Epithelial cell of esophagus (primary cell): ENCODE measurements at regions not wholly inside any gene's neighbourhood (a gene's known extent, or its start where the extent isn't known, plus 50 kb on each side); places are given as distances from the start of the nearest gene placed in this dataset.
"Not testable (repeated sequence)": the region's sequence is repeated elsewhere in the genome, so short reads cannot be mapped to it uniquely, and the experiment has no call there.

Source experiments
- DNase-seq: peaks from one replicate; pipeline ENCODE4 v3.0.0; 2010; ENCODE audit warnings: low read depth
- H3K4me3 ChIP-seq: 2 replicates; pipeline ENCODE4 v1.5.1; 2011; ENCODE audit warnings: mild to moderate bottlenecking, low read length, control low read depth
- CTCF ChIP-seq: IDR thresholded peaks from 2 replicates; pipeline ENCODE4 v1.5.1; 2011; ENCODE audit warnings: low read depth, mild to moderate bottlenecking, low read length, control low read depth, inconsistent platforms; ENCODE audit not compliant: insufficient read depth; ENCODE audit errors: missing control alignments

DNA sequence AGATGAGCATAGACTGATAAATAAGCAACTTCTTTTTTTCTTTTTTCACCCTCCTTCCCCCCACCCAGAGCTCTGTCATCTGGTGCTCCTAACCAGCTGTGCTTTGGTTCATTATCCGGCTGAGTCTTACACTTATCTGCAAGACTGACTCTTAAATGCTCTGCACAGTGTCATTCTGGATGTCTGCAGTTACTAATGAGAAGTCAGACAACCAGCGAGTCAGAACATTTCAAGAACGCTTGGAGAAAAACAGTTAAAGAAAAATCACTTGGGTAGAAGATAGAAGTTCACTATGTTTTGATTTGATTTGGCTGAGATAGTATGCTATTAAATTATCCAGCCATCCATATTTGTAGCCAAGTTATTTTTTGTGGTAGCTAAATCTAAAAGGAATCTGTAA is 328.9 kb upstream of the PRICKLE1 start:
- no peak for DNase-seq
- no peak for TF ChIP-seq CTCF
- H3K4me3 ChIP-seq = no peak overlapping the region

- TF ChIP-seq CTCF = no peak
- no peak overlapping the region for H3K4me3 ChIP-seq
- DNase-seq = peak; percentile 3
Observed at GRCh38 chr12:42916143-42916542, 326.6 kb upstream of the PRICKLE1 start.

- no peak for TF ChIP-seq CTCF
- H3K4me3 ChIP-seq = no peak overlapping the region
- no peak for DNase-seq
Observed at GRCh38 chr12:42915426-42915825, 325.9 kb upstream of the PRICKLE1 start.

GRCh38 chr12:42912367-42912766 is 322.8 kb upstream of the PRICKLE1 start:
- no peak overlapping the region for H3K4me3 ChIP-seq
- no peak for DNase-seq
- TF ChIP-seq CTCF = no peak

DNA sequence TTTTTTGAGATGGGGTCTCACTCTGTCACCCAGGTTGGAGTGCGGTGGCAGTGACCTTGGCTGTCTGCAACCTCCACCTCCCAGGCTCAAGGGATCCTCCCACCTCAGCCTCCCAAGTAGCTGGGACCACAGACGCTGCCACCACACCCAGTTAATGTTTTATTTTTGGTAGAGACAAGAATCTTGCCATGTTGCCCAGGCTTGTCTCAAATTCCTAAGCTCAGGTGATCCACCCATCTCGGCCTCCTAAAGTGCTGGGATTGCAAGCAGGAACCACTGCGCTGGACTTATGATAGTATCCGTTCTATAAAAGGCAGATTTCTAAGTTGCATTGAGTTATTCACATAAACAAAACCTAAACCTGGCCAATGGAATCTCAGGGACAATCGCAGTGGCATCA is 321.1 kb upstream of the PRICKLE1 start:
- no peak for TF ChIP-seq CTCF
- peak; percentile 54 for DNase-seq
- H3K4me3 ChIP-seq = no peak overlapping the region

- no peak for DNase-seq
- H3K4me3 ChIP-seq = no peak overlapping the region
- TF ChIP-seq CTCF = no peak
Observed at GRCh38 chr12:42908712-42909111, 319.2 kb upstream of the PRICKLE1 start.

GRCh38 chr12:42906801-42907200 is 317.3 kb upstream of the PRICKLE1 start:
- H3K4me3 ChIP-seq, DNase-seq: not testable (repeated sequence)

- no peak overlapping the region for H3K4me3 ChIP-seq
- DNase-seq = no peak
- no peak for TF ChIP-seq CTCF
Observed at GRCh38 chr12:42905419-42905705, 315.8 kb upstream of the PRICKLE1 start.
